H9 (cell line): ENCODE measurements at regions not wholly inside any gene's neighbourhood (a gene's known extent, or its start where the extent isn't known, plus 50 kb on each side); places are given as distances from the start of the nearest gene placed in this dataset.
A peak's percentile ranks its signal among the peaks of the same experiment; 100 is the strongest.

ENCODE experiments used
- DNase-seq: peaks from one replicate; pipeline ENCODE4 v3.0.0-alpha.2; 2017
- H2AFZ ChIP-seq: one replicate; pipeline ENCODE4 v1.6.1; 2013; ENCODE audit warnings: mild to moderate bottlenecking, low read length, control low read depth, moderate library complexity
- H2AK5ac ChIP-seq: 2 replicates; pipeline ENCODE4 v1.6.1; 2013; ENCODE audit warnings: low read length, control low read depth, mixed read lengths; ENCODE audit not compliant: insufficient read length
- H2BK120ac ChIP-seq: one replicate; pipeline ENCODE4 v1.6.1; 2013; ENCODE audit warnings: low read depth, mild to moderate bottlenecking, low read length, control low read depth, inconsistent platforms; ENCODE audit not compliant: poor library complexity, severe bottlenecking
- H2BK12ac ChIP-seq: 2 replicates; pipeline ENCODE4 v1.6.1; 2013; ENCODE audit warnings: low read length, control low read depth, mixed read lengths, low read depth; ENCODE audit not compliant: insufficient read length
- H2BK15ac ChIP-seq: 2 replicates; pipeline ENCODE4 v1.6.1; 2013; ENCODE audit warnings: low read depth, low read length, control low read depth
- H2BK20ac ChIP-seq: one replicate; pipeline ENCODE4 v1.6.1; 2013; ENCODE audit warnings: low read depth, mild to moderate bottlenecking, low read length, control low read depth, inconsistent platforms; ENCODE audit not compliant: poor library complexity, severe bottlenecking
- H2BK5ac ChIP-seq: 2 replicates; pipeline ENCODE4 v1.6.1; 2013; ENCODE audit warnings: low read length, control low read depth, mixed read lengths; ENCODE audit not compliant: insufficient read length
- H3K14ac ChIP-seq: 2 replicates; pipeline ENCODE4 v1.6.1; 2013; ENCODE audit warnings: low read length, control low read depth; ENCODE audit not compliant: insufficient read depth
- H3K18ac ChIP-seq: 2 replicates; pipeline ENCODE4 v1.6.1; 2013; ENCODE audit warnings: low read depth, mild to moderate bottlenecking, mixed read lengths, low read length, control low read depth; ENCODE audit not compliant: insufficient read length
- H3K23ac ChIP-seq: 2 replicates; pipeline ENCODE4 v1.6.1; 2013; ENCODE audit warnings: low read length, control low read depth, mixed read lengths, low read depth; ENCODE audit not compliant: insufficient read length
- H3K23me2 ChIP-seq: 2 replicates; pipeline ENCODE4 v1.6.1; 2013; ENCODE audit warnings: low read depth, mild to moderate bottlenecking, mixed read lengths, low read length, control low read depth; ENCODE audit not compliant: insufficient read length, poor library complexity, severe bottlenecking
- H3K27ac ChIP-seq: 2 replicates; pipeline ENCODE4 v1.5.1; 2013; ENCODE audit warnings: low read length, control low read depth, mixed read lengths, low read depth; ENCODE audit not compliant: insufficient read length
- H3K27me3 ChIP-seq: 2 replicates; pipeline ENCODE4 v1.6.1; 2013; ENCODE audit warnings: low read length, control low read depth, inconsistent platforms; ENCODE audit not compliant: insufficient read depth
- H3K4ac ChIP-seq: 2 replicates; pipeline ENCODE4 v1.6.1; 2013; ENCODE audit warnings: low read depth, mild to moderate bottlenecking, control low read depth, inconsistent platforms, low read length, moderate library complexity
- H3K4me1 ChIP-seq: 2 replicates; pipeline ENCODE4 v1.6.1; 2013; ENCODE audit warnings: low read length, control low read depth, inconsistent platforms; ENCODE audit not compliant: insufficient read depth
- H3K4me2 ChIP-seq: 2 replicates; pipeline ENCODE4 v1.6.1; 2013; ENCODE audit warnings: low read length, control low read depth, mixed read lengths; ENCODE audit not compliant: insufficient read length, insufficient read depth
- H3K56ac ChIP-seq: 2 replicates; pipeline ENCODE4 v1.6.1; 2013; ENCODE audit warnings: low read depth, mild to moderate bottlenecking, mixed read lengths, low read length, control low read depth; ENCODE audit not compliant: insufficient read length
- H3K79me1 ChIP-seq: 2 replicates; pipeline ENCODE4 v1.6.1; 2013; ENCODE audit warnings: low read depth, mild to moderate bottlenecking, moderate library complexity, low read length, control low read depth, inconsistent platforms; ENCODE audit not compliant: insufficient read depth, poor library complexity, severe bottlenecking
- H3K79me2 ChIP-seq: 2 replicates; pipeline ENCODE4 v1.6.1; 2013; ENCODE audit warnings: low read length, control low read depth, inconsistent platforms; ENCODE audit not compliant: insufficient read depth
- H3K9ac ChIP-seq: 2 replicates; pipeline ENCODE4 v1.6.1; 2013; ENCODE audit warnings: low read length, control low read depth, mixed read lengths; ENCODE audit not compliant: insufficient read length; ENCODE audit errors: extremely low read depth
- H3K9me3 ChIP-seq: one replicate; pipeline ENCODE4 v1.6.1; 2013; ENCODE audit warnings: low read depth, low read length, inconsistent platforms; ENCODE audit not compliant: control insufficient read depth
- H3T11ph ChIP-seq: one replicate; pipeline ENCODE4 v1.6.1; 2013; ENCODE audit warnings: mild to moderate bottlenecking, low read length, control low read depth, inconsistent platforms
- H4K20me1 ChIP-seq: one replicate; pipeline ENCODE4 v1.6.1; 2013; ENCODE audit not compliant: control insufficient read depth, insufficient read length, insufficient read depth
- H4K5ac ChIP-seq: 2 replicates; pipeline ENCODE4 v1.6.1; 2013; ENCODE audit warnings: low read depth, mild to moderate bottlenecking, mixed read lengths, low read length, control low read depth; ENCODE audit not compliant: insufficient read length
- H4K8ac ChIP-seq: replicated peaks from 2 replicates; pipeline ENCODE4 v1.6.1; 2013; ENCODE audit warnings: low read length, control low read depth, mixed read lengths, low read depth; ENCODE audit not compliant: insufficient read length
- H4K91ac ChIP-seq: 2 replicates; pipeline ENCODE4 v1.6.1; 2013; ENCODE audit warnings: low read depth, mild to moderate bottlenecking, moderate library complexity, mixed read lengths, low read length, control low read depth; ENCODE audit not compliant: insufficient read length
- H3K27ac Mint-ChIP-seq, 3 experiments: 2 replicates in 2 of 3; 3 replicates in 1 of 3; pipeline ENCODE4 v1.8.0; 2020 to 2021; ENCODE audit warnings: mixed read lengths in 3 of 3, mild to moderate bottlenecking in 1 of 3, moderate library complexity in 1 of 3
- H3K27me3 Mint-ChIP-seq: 2 replicates; pipeline ENCODE4 v1.8.0; 2021; ENCODE audit warnings: low read depth, mild to moderate bottlenecking, moderate library complexity, mixed read lengths
- H3K36me3 Mint-ChIP-seq, 3 experiments: 2 replicates in 2 of 3; 3 replicates in 1 of 3; pipeline ENCODE4 v1.8.0; 2020 to 2021; ENCODE audit warnings: low read depth in 3 of 3, mixed read lengths in 3 of 3; ENCODE audit not compliant: insufficient read depth in 1 of 3
- H3K4me1 Mint-ChIP-seq, 2 experiments: 2 replicates each; pipeline ENCODE4 v1.8.0; 2020; ENCODE audit warnings: mixed read lengths in 2 of 2
- H3K4me3 Mint-ChIP-seq, 2 experiments: 2 replicates in 1 of 2; 3 replicates in 1 of 2; pipeline ENCODE4 v1.8.0; 2020 to 2021; ENCODE audit warnings: mild to moderate bottlenecking in 2 of 2, mixed read lengths in 2 of 2, moderate library complexity in 1 of 2
- H3K9me3 Mint-ChIP-seq, 2 experiments: 2 replicates in 1 of 2; 3 replicates in 1 of 2; pipeline ENCODE4 v1.8.0; 2020; ENCODE audit warnings: mild to moderate bottlenecking in 2 of 2, mixed read lengths in 2 of 2, moderate library complexity in 1 of 2
- CTCF ChIP-seq: fragments of 200-600 bp; sonication (generic); conservative IDR thresholded peaks from 3 replicates; pipeline ENCODE4 v1.8.0; 2021; ENCODE audit warnings: antibody characterized with exemption, mild to moderate bottlenecking
- WGBS: extraction: QIAGEN DNeasy Blood & Tissue Kit; methylation state at CpG from one replicate; pipeline ENCODE4 v1.1.7; 2013; ENCODE audit warnings: missing lambda C conversion rate, low lambda C conversion rate, mixed read lengths; ENCODE audit not compliant: insufficient read length; ENCODE audit errors: extremely low coverage; 5-methylcytosine and 5-hydroxymethylcytosine counted together

- DNase-seq: peak; percentile 27
- Mint-ChIP-seq H3K4me1 (peaks cover 6 to 10% of the 10 kb centered on the region in 2 experiments), H3K27ac (no peak overlapping the region), H3K27me3 (peaks cover 32% of the 10 kb centered on the region), H3K36me3 (no peaks in the 10 kb centered on the region), H3K4me3 (peak overlapping the region; percentile 79 to 80), H3K9me3 (peaks cover 0 to 29% of the 10 kb centered on the region in 2 experiments; a peak in 3 of 5 replicates)
- H2AFZ ChIP-seq: no peak overlapping the region
- H3K4me2 ChIP-seq: peak overlapping the region; percentile 70
- H2AK5ac ChIP-seq: no peak overlapping the region
- peaks cover 3% of the 10 kb centered on the region for H3K23me2 ChIP-seq
- no peaks in the 10 kb centered on the region for H3K79me1 ChIP-seq
- no peak overlapping the region for H2BK12ac ChIP-seq
- no peak overlapping the region for H2BK15ac ChIP-seq
- no peak overlapping the region for H3K27ac ChIP-seq
- no peak overlapping the region for H4K91ac ChIP-seq
- no peaks in the 10 kb centered on the region for H4K20me1 ChIP-seq
- H3K9ac ChIP-seq: no peak overlapping the region
- H3K9me3 ChIP-seq: no peaks in the 10 kb centered on the region
- H3T11ph ChIP-seq: no peak overlapping the region
- no peaks in the 10 kb centered on the region for H3K4me1 ChIP-seq
- no peak overlapping the region for H4K5ac ChIP-seq
- no peaks in the 10 kb centered on the region for H3K79me2 ChIP-seq
- no peak overlapping the region for H4K8ac ChIP-seq
- no peak overlapping the region for H3K14ac ChIP-seq
- no peak overlapping the region for H2BK20ac ChIP-seq
- peaks cover 2% of the 10 kb centered on the region; the same call in 1 of the 2 replicates for H3K27me3 ChIP-seq
- H2BK5ac ChIP-seq: no peak overlapping the region
- no peak overlapping the region for H3K18ac ChIP-seq
- no peak overlapping the region for H2BK120ac ChIP-seq
- WGBS: no CpG with 5 or more reads among the region's 45 CpGs
- no peak for TF ChIP-seq CTCF
- H3K4ac ChIP-seq: no peak overlapping the region
- H3K56ac ChIP-seq: no peak overlapping the region
- no peak overlapping the region for H3K23ac ChIP-seq
Measured at GRCh38 chrX:33726281-33727160, 405.6 kb downstream of the FAM47A start.
